WTC11 (cell line): ENCODE measurements at regions not wholly inside any gene's neighbourhood (a gene's known extent, or its start where the extent isn't known, plus 50 kb on each side); places are given as distances from the start of the nearest gene placed in this dataset.
A peak's percentile ranks its signal among the peaks of the same experiment; 100 is the strongest.

Experiments
- ATAC-seq: fragments of 200-7000 bp; cut with Tn5 transposase; 2 replicates; pipeline ENCODE4 v1.10.0; 2021; ENCODE audit warnings: mild to moderate bottlenecking, moderate library complexity
- CTCF ChIA-PET: fragments of 300-600 bp; sonication (Branson Sonifier 250); formaldehyde crosslinking; loops from one replicate; lab custom pipeline; 2021; ENCODE audit warnings: antibody characterized with exemption; lab: Charles Lee
- POLR2A ChIA-PET: fragments of 350-600 bp; sonication (Branson Sonifier 250); formaldehyde crosslinking; loops from one replicate; lab custom pipeline; 2021; ENCODE audit warnings: antibody characterized with exemption; lab: Charles Lee
- DNase-seq: peaks from one replicate; pipeline ENCODE4 v3.0.0; 2021; ENCODE audit warnings: low spot score
- H3K27ac Mint-ChIP-seq: 2 replicates; pipeline ENCODE4 v1.8.0; 2021; ENCODE audit warnings: mixed read lengths
- H3K27me3 Mint-ChIP-seq: 2 replicates; pipeline ENCODE4 v1.8.0; 2021; ENCODE audit warnings: low read depth, mild to moderate bottlenecking, moderate library complexity, mixed read lengths
- H3K36me3 Mint-ChIP-seq: 2 replicates; pipeline ENCODE4 v1.8.0; 2021; ENCODE audit warnings: mixed read lengths
- H3K4me1 Mint-ChIP-seq: 2 replicates; pipeline ENCODE4 v1.8.0; 2022; ENCODE audit warnings: mixed read lengths
- H3K4me3 Mint-ChIP-seq: 2 replicates; pipeline ENCODE4 v1.8.0; 2021; ENCODE audit warnings: mild to moderate bottlenecking, moderate library complexity, mixed read lengths
- H3K9me3 Mint-ChIP-seq: 2 replicates; pipeline ENCODE4 v1.8.0; 2021; ENCODE audit warnings: mixed read lengths
- CBFB ChIP-seq: sonication (generic); formaldehyde crosslinking; IDR thresholded peaks from 2 replicates; pipeline ENCODE4 v1.8.1; 2022; ENCODE audit warnings: mild to moderate bottlenecking, low read depth, missing genetic modification reagents
- ETV6 ChIP-seq: sonication (generic); formaldehyde crosslinking; IDR thresholded peaks from 2 replicates; pipeline ENCODE4 v1.8.1; 2022; ENCODE audit warnings: mild to moderate bottlenecking, missing genetic modification reagents
- NFATC4 ChIP-seq: fragments of 250-450 bp; sonication (Bioruptor Pico); IDR thresholded peaks from 2 replicates; pipeline ENCODE4 v1.9.0; 2021; ENCODE audit warnings: mild to moderate bottlenecking
- NFE2L1 ChIP-seq: sonication (generic); formaldehyde crosslinking; IDR thresholded peaks from 2 replicates; pipeline ENCODE4 v1.8.1; 2023; ENCODE audit warnings: missing genetic modification reagents
- RORB ChIP-seq: fragments of 250-450 bp; sonication (Bioruptor Pico); IDR thresholded peaks from 2 replicates; pipeline ENCODE4 v1.9.0; 2021; ENCODE audit warnings: mild to moderate bottlenecking
- SOX15 ChIP-seq: fragments of 250-450 bp; sonication (Bioruptor Pico); IDR thresholded peaks from 2 replicates; pipeline ENCODE4 v1.9.0; 2021; ENCODE audit warnings: mild to moderate bottlenecking
- ZBTB21 ChIP-seq: sonication (generic); formaldehyde crosslinking; IDR thresholded peaks from 2 replicates; pipeline ENCODE4 v1.8.1; 2023; ENCODE audit warnings: mild to moderate bottlenecking, missing genetic modification reagents, borderline replicate concordance
- ZNF121 ChIP-seq: sonication (generic); formaldehyde crosslinking; IDR thresholded peaks from 2 replicates; pipeline ENCODE4 v1.8.0; 2023; ENCODE audit warnings: missing genetic modification reagents
- ZNF317 ChIP-seq: sonication (generic); formaldehyde crosslinking; IDR thresholded peaks from 2 replicates; pipeline ENCODE4 v1.8.1; 2023; ENCODE audit warnings: low read depth, mild to moderate bottlenecking, moderate library complexity, missing genetic modification reagents, borderline replicate concordance
- TF ChIP-seq, protein P1 (sequence below): sonication (generic); formaldehyde crosslinking; IDR thresholded peaks from 2 replicates; pipeline ENCODE4 v1.8.1; 2023; ENCODE audit warnings: mild to moderate bottlenecking, missing genetic modification reagents, moderate library complexity
- TF ChIP-seq, protein P2 (sequence below): fragments of 250-450 bp; sonication (Bioruptor Pico); IDR thresholded peaks from 2 replicates; pipeline ENCODE4 v1.8.0; 2021; ENCODE audit warnings: mild to moderate bottlenecking
- TF ChIP-seq, protein P3 (sequence below): fragments of 200-600 bp; IDR thresholded peaks from 2 replicates; pipeline ENCODE4 v1.8.0; 2022; ENCODE audit warnings: antibody characterized with exemption
- TF ChIP-seq, protein P4 (sequence below): sonication (generic); formaldehyde crosslinking; IDR thresholded peaks from 2 replicates; pipeline ENCODE4 v1.8.1; 2023; ENCODE audit warnings: mild to moderate bottlenecking, missing genetic modification reagents, moderate library complexity
- TF ChIP-seq, protein P5 (sequence below): sonication (generic); formaldehyde crosslinking; IDR thresholded peaks from 2 replicates; pipeline ENCODE4 v1.8.0; 2022; ENCODE audit warnings: missing genetic modification reagents
- TF ChIP-seq, protein P6 (sequence below): sonication (generic); formaldehyde crosslinking; IDR thresholded peaks from 2 replicates; pipeline ENCODE4 v1.8.1; 2022; ENCODE audit warnings: mild to moderate bottlenecking, moderate library complexity, missing genetic modification reagents

DNA sequence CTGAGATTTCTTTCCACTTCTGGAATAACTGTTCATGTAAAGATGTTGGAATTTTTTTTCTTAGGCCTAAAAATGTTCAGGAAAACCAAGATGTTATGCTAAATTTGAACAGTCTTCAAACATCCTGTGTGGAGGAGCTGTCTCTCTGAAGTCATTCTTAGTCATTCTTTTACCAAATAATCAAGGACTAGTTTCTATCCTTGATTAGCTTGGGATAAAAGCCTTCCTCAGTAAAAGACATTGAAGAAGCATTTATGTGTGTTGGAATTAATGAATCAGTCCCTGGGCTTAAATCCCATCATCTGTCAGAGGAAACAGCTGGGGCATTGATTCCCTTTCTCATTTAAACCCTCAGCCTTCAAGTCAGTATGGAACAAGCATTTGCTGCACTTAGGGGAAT lies 300.1 kb upstream of the NXPH2 start (continued):
- TF ChIP-seq ZNF121 (CRISPR knock-in tag) = no peak
- no peak for TF ChIP-seq SOX15 (CRISPR knock-in tag)

DNA sequence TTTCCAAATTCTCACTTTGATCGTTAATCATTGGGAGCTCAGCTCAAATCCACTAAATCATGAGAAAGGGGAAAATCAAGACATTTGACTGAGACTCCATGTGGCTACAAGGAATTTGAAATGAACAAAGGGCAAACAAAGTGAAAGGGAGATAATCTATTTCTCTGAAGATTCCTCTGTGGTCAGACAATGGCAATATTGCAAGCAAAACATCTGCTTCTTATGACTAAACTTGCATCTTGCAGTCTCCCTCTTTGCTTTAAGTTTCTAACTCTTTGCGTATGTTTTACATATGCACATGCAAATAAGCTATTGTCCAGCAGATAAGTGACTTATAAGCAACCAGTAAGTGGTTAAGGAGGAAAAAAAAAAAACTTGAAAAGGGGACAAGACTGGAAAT lies 299.1 kb upstream of the NXPH2 start:
- ChIA-PET POLR2A (no interaction called here), CTCF (no interaction called here)
- no peak for ATAC-seq

DNA sequence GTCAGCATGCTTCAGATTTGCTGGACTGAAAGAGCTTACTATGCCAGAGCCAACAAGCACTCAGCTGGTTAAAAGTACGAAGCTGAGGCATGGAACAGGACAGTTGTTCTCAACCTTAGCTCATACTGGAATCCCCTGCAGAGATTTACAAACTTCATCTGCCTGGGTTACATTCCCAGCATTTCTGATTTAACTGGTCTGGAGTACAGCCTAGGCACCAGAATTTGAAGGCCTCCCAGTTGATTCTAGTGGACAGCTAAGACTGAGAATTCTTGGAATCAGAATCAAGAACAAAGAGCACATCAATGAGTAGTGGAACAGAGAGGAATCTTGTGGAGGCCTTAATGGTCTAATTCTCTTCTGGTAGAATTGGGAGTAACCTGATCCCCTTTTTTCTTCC lies 298.2 kb upstream of the NXPH2 start:
- TF ChIP-seq, protein P1, sequence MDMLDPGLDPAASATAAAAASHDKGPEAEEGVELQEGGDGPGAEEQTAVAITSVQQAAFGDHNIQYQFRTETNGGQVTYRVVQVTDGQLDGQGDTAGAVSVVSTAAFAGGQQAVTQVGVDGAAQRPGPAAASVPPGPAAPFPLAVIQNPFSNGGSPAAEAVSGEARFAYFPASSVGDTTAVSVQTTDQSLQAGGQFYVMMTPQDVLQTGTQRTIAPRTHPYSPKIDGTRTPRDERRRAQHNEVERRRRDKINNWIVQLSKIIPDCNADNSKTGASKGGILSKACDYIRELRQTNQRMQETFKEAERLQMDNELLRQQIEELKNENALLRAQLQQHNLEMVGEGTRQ (CRISPR knock-in tag) = no peak
- DNase-seq = no peak
- no peaks in the 10 kb centered on the region for H3K36me3 Mint-ChIP-seq
- no peaks in the 10 kb centered on the region for H3K9me3 Mint-ChIP-seq
- ChIA-PET CTCF (no interaction called here), POLR2A (no interaction called here)
- H3K4me3 Mint-ChIP-seq = no peak overlapping the region
- no peak overlapping the region for H3K27ac Mint-ChIP-seq
- peaks cover 17% of the 10 kb centered on the region for H3K4me1 Mint-ChIP-seq
- no peaks in the 10 kb centered on the region for H3K27me3 Mint-ChIP-seq
- ATAC-seq = peak; percentile 56

More for the DNA sequence above, 299.1 kb upstream of the NXPH2 start:
- no peaks in the 10 kb centered on the region for H3K9me3 Mint-ChIP-seq
- DNase-seq = no peak
- H3K4me1 Mint-ChIP-seq = peaks cover 17% of the 10 kb centered on the region
- no peaks in the 10 kb centered on the region for H3K36me3 Mint-ChIP-seq
- no peak overlapping the region for H3K27ac Mint-ChIP-seq
- no peak overlapping the region for H3K4me3 Mint-ChIP-seq
- no peaks in the 10 kb centered on the region for H3K27me3 Mint-ChIP-seq
- TF ChIP-seq, protein P2, sequence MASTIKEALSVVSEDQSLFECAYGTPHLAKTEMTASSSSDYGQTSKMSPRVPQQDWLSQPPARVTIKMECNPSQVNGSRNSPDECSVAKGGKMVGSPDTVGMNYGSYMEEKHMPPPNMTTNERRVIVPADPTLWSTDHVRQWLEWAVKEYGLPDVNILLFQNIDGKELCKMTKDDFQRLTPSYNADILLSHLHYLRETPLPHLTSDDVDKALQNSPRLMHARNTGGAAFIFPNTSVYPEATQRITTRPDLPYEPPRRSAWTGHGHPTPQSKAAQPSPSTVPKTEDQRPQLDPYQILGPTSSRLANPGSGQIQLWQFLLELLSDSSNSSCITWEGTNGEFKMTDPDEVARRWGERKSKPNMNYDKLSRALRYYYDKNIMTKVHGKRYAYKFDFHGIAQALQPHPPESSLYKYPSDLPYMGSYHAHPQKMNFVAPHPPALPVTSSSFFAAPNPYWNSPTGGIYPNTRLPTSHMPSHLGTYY (CRISPR knock-in tag) = no peak
- no peak for TF ChIP-seq CBFB (CRISPR knock-in tag)
- TF ChIP-seq, protein P3, sequence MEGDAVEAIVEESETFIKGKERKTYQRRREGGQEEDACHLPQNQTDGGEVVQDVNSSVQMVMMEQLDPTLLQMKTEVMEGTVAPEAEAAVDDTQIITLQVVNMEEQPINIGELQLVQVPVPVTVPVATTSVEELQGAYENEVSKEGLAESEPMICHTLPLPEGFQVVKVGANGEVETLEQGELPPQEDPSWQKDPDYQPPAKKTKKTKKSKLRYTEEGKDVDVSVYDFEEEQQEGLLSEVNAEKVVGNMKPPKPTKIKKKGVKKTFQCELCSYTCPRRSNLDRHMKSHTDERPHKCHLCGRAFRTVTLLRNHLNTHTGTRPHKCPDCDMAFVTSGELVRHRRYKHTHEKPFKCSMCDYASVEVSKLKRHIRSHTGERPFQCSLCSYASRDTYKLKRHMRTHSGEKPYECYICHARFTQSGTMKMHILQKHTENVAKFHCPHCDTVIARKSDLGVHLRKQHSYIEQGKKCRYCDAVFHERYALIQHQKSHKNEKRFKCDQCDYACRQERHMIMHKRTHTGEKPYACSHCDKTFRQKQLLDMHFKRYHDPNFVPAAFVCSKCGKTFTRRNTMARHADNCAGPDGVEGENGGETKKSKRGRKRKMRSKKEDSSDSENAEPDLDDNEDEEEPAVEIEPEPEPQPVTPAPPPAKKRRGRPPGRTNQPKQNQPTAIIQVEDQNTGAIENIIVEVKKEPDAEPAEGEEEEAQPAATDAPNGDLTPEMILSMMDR = no peak
- TF ChIP-seq ETV6 (CRISPR knock-in tag) = no peak
- TF ChIP-seq ZBTB21 (CRISPR knock-in tag) = no peak
- no peak for TF ChIP-seq NFE2L1 (CRISPR knock-in tag)
- TF ChIP-seq NFATC4 = no peak
- TF ChIP-seq, protein P4, sequence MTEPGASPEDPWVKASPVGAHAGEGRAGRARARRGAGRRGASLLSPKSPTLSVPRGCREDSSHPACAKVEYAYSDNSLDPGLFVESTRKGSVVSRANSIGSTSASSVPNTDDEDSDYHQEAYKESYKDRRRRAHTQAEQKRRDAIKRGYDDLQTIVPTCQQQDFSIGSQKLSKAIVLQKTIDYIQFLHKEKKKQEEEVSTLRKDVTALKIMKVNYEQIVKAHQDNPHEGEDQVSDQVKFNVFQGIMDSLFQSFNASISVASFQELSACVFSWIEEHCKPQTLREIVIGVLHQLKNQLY = no peak
- TF ChIP-seq RORB (CRISPR knock-in tag) = no peak
- TF ChIP-seq, protein P5, sequence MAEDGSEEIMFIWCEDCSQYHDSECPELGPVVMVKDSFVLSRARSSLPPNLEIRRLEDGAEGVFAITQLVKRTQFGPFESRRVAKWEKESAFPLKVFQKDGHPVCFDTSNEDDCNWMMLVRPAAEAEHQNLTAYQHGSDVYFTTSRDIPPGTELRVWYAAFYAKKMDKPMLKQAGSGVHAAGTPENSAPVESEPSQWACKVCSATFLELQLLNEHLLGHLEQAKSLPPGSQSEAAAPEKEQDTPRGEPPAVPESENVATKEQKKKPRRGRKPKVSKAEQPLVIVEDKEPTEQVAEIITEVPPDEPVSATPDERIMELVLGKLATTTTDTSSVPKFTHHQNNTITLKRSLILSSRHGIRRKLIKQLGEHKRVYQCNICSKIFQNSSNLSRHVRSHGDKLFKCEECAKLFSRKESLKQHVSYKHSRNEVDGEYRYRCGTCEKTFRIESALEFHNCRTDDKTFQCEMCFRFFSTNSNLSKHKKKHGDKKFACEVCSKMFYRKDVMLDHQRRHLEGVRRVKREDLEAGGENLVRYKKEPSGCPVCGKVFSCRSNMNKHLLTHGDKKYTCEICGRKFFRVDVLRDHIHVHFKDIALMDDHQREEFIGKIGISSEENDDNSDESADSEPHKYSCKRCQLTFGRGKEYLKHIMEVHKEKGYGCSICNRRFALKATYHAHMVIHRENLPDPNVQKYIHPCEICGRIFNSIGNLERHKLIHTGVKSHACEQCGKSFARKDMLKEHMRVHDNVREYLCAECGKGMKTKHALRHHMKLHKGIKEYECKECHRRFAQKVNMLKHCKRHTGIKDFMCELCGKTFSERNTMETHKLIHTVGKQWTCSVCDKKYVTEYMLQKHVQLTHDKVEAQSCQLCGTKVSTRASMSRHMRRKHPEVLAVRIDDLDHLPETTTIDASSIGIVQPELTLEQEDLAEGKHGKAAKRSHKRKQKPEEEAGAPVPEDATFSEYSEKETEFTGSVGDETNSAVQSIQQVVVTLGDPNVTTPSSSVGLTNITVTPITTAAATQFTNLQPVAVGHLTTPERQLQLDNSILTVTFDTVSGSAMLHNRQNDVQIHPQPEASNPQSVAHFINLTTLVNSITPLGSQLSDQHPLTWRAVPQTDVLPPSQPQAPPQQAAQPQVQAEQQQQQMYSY (CRISPR knock-in tag) = no peak
- TF ChIP-seq, protein P6, sequence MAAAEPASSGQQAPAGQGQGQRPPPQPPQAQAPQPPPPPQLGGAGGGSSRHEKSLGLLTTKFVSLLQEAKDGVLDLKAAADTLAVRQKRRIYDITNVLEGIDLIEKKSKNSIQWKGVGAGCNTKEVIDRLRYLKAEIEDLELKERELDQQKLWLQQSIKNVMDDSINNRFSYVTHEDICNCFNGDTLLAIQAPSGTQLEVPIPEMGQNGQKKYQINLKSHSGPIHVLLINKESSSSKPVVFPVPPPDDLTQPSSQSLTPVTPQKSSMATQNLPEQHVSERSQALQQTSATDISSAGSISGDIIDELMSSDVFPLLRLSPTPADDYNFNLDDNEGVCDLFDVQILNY (CRISPR knock-in tag) = no peak
- TF ChIP-seq SOX15 (CRISPR knock-in tag) = no peak
- no peak for TF ChIP-seq ZNF317
